Fibroblast of pulmonary artery (primary cell): ENCODE measurements at regions not wholly inside any gene's neighbourhood (a gene's known extent, or its start where the extent isn't known, plus 50 kb on each side); places are given as distances from the start of the nearest gene placed in this dataset.
A peak's percentile ranks its signal among the peaks of the same experiment; 100 is the strongest.

Source experiments
- DNase-seq: peaks from one replicate; pipeline ENCODE4 v3.0.0-alpha.2; 2010; ENCODE audit warnings: low read depth
- H3K4me3 ChIP-seq: replicated peaks from 2 replicates; pipeline ENCODE4 v1.5.1; 2011; ENCODE audit warnings: low read depth, mild to moderate bottlenecking, control low read depth, low read length, moderate library complexity
- TF ChIP-seq, protein P1 (sequence below): IDR thresholded peaks from 2 replicates; pipeline ENCODE4 v1.5.1; 2011; ENCODE audit warnings: mild to moderate bottlenecking, control low read depth, low read length, inconsistent platforms; ENCODE audit errors: missing control alignments

DNA sequence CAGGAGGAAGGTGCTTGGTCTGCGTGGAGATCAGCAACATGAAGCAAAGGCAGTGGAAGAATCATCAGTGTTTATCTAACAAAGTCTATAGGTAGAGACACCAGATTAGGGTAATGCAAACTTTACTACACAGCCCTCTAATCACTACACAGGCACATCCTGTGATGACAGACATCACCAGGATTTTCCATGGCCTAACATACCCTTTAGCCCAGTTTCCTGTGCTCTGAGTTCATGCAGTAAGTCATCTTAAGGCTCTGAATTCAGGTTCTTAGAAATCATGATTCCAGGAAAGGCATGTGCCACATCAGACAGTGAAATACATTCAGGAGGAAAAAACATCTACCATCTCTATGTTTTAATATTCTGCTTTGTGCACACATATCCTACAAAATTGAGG, 708.5 kb upstream of the SLC8A1 start:
- DNase-seq: no peak
- no peak overlapping the region for H3K4me3 ChIP-seq
- TF ChIP-seq, protein P1, sequence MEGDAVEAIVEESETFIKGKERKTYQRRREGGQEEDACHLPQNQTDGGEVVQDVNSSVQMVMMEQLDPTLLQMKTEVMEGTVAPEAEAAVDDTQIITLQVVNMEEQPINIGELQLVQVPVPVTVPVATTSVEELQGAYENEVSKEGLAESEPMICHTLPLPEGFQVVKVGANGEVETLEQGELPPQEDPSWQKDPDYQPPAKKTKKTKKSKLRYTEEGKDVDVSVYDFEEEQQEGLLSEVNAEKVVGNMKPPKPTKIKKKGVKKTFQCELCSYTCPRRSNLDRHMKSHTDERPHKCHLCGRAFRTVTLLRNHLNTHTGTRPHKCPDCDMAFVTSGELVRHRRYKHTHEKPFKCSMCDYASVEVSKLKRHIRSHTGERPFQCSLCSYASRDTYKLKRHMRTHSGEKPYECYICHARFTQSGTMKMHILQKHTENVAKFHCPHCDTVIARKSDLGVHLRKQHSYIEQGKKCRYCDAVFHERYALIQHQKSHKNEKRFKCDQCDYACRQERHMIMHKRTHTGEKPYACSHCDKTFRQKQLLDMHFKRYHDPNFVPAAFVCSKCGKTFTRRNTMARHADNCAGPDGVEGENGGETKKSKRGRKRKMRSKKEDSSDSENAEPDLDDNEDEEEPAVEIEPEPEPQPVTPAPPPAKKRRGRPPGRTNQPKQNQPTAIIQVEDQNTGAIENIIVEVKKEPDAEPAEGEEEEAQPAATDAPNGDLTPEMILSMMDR: no peak

DNA sequence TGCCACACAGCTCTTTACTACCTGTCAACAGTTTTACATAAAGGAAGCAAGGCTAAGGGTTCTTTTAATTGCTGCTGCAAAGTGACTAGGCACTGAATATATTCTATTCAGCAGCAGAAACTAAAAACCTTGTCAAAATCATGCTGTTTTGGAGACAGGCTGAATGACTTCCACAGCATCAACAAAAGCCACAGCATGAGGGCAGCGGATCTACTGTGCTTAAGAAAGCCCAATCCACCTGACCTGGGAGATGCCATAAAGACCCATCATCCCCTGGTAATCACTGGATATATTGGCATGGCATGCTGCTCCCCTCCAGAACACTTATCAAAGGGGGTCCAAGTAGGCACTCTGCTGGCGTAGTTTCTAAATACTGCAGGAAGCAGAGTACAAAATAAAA, 715.1 kb upstream of the SLC8A1 start:
- no peak for DNase-seq
- TF ChIP-seq, protein P1: no peak
- no peak overlapping the region for H3K4me3 ChIP-seq

DNA sequence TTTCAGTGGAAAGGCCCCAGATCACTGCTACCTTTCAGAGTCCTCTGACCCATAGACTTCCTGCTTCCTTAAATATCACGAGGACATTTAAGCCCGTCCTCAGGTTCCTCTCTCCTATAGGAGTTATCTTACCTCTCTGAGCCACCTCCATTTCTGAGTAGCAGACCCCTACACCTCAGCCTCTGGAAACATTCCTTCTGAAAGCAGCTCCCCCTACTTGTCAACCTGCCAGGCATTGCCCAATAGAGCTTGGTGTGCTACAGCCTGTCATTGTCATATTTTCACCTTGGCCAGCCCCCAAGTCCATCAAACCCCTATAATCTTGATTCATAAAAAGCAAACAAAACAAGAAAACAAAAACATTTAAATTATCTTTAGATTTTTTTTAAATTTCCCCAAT, 717.9 kb upstream of the SLC8A1 start:
- DNase-seq: no peak
- TF ChIP-seq, protein P1: no peak

DNA sequence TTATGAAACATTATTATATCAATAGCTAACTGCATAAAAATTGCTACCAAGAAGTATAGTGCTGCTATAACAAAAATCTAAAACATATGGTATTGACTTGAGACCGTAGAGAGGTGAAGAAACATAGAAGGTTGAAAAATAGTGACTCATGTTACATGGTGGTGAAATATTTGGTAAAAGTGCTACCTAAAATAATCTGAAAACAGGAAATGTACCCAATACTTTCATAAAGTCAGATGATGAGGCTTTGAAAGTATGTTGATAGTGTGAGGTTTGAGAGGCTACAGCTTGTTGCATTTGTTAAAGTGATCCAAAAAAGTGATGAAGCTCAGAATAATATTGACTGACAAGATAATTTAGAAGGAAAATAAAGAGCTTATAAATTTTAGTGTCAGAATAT, 718.7 kb upstream of the SLC8A1 start:
- peak; percentile 7 for DNase-seq
- TF ChIP-seq, protein P1: no peak

More for the DNA sequence above, 717.9 kb upstream of the SLC8A1 start:
- no peak overlapping the region for H3K4me3 ChIP-seq

DNA sequence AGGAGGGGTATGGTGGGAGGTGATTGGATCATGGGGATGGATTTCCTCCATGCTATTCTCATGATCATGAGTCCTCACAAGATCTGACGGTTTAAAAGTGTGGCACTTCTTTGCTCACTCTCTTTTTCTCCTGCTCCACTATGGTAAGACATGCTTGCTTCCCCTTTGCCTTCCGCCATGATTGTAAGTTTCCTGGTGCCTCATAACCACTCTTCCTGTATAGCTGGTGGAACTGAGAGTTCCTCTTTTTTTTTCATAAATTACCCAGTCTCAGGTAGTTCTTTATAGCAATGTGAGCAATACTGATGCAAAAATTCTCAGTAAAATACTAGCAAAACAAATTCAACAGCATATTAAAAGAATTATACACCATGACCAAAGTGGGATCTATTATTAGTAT, 728.5 kb upstream of the SLC8A1 start:
- DNase-seq: no peak
- TF ChIP-seq, protein P1: no peak
- no peak overlapping the region for H3K4me3 ChIP-seq

More for the DNA sequence above, 718.7 kb upstream of the SLC8A1 start:
- H3K4me3 ChIP-seq: no peak overlapping the region

DNA sequence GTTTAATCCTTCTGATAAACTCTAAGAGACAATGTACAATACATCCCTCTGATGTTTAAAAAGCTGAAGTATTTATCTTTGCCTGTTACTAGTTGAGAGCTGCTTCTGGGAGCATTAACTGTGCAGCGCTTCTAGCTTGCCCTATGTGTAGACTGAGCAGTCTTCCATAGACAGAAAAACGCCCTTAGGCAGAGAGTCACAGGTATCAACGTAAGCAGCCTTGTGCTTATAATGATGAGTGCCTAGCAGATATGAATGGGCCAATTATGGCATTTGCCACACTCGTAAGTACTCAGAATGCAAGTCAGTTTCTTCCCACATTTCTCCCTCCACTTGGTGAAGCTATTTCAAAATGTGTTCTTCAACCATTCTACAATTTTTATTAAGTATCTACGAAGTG, 731.1 kb upstream of the SLC8A1 start:
- no peak overlapping the region for H3K4me3 ChIP-seq
- DNase-seq: no peak
- TF ChIP-seq, protein P1: no peak

DNA sequence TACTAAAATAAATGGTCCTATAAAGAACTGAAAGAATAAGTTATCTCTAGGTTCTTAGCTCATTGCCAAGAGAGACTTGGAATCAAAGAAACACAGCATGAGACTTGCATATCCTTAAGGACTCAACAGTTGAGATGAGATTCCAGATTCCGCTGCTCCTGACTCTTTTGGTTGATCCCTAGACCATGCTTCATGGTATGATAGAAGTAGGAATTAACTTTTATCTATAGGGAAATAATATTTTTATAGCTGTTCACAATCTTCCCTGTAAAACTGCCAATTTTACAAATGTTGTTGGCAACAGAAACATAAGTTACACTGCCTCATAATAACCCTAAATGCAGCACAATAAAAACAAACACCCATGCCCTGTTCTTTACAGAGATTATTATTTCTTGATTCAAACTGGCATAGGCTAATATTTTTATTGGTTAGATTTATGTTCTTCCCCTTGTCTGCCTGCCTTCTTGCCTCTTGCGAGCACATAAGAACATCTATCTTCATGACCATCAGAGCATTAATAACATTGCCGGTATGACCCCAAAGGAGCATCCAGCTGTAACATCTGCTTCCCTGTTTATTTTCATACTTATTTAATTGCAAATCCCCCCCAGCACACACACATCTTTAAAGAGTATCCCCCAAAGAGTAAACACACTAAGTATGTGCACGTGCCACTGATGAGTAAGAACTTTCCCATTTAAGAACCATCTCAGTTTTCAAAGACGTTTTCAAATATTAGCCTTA, 735.7 kb upstream of the SLC8A1 start:
- H3K4me3 ChIP-seq: no peak overlapping the region
- DNase-seq: no peak
- TF ChIP-seq, protein P1: no peak
